Right lobe of liver (tissue), 4 donors: ENCODE measurements at regions not wholly inside any gene's neighbourhood (a gene's known extent, or its start where the extent isn't known, plus 50 kb on each side); places are given as distances from the start of the nearest gene placed in this dataset.

Experiments used
- CTCF ChIP-seq, 4 donors: fragments of 200-600 bp in 3 of 4; fragments of 450-650 bp in 1 of 4; IDR thresholded peaks; one replicate each; pipeline versions ENCODE4 v1.5.1 to v1.8.0; 2016 to 2022; ENCODE audit warnings: antibody characterized with exemption in 4 of 4, mild to moderate bottlenecking in 2 of 4
- POLR2A ChIP-seq: fragments of 450-650 bp; IDR thresholded peaks from one replicate; pipeline ENCODE4 v1.6.1; 2017; ENCODE audit warnings: antibody characterized with exemption, mild to moderate bottlenecking
- donor health status: DM: no; HTN: no; CAD: no.
- donor health status: DM: no; HTN: no; CAD: no.
- donor health status: DM: no; HTN: yes; CAD: no.

DNA sequence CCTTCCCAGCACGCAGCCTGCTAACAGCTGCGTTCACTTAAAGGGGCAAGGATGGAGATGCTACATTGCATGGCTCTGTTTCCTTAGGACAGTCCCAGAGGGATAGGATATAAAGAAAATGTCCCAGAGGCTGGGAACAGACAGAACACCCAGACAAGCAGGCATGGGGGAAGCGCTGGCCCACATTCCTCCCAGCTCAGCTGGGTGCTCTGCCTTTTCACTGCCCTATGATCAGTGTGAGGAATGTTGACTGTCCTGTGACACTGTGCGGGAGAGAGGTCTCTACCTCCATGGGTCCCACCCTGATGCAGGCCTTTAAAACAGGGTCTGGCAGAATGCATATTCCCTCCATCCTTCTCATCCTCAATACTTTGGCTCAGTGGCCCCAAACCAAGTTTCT is 459.4 kb upstream of the DMAC1 start:
- TF ChIP-seq CTCF (IDR thresholded peaks at IDR 0.05) (no peak), POLR2A (no peak)
